Gastroesophageal sphincter (tissue), 3 donors: ENCODE measurements at regions not wholly inside any gene's neighbourhood (a gene's known extent, or its start where the extent isn't known, plus 50 kb on each side); places are given as distances from the start of the nearest gene placed in this dataset.

Source experiments
- CTCF ChIP-seq, 4 experiments: fragments of 200-600 bp in 2 of 4; fragments of 450-650 bp in 2 of 4; sonication (generic) in 1 of 4; IDR thresholded peaks; one replicate each; pipeline ENCODE4 v1.5.1; 2017 to 2019; ENCODE audit warnings: antibody characterized with exemption in 4 of 4, mild to moderate bottlenecking in 2 of 4, moderate library complexity in 2 of 4
- EP300 ChIP-seq: sonication (generic); formaldehyde crosslinking; IDR thresholded peaks from one replicate; pipeline ENCODE4 v1.6.1; 2017; ENCODE audit warnings: antibody characterized with exemption, mild to moderate bottlenecking
- POLR2AphosphoS5 ChIP-seq: sonication (generic); formaldehyde crosslinking; IDR thresholded peaks from one replicate; pipeline ENCODE4 v1.6.1; 2017; ENCODE audit warnings: antibody characterized with exemption

GRCh38 chr15:45993072-45993471 is 358.2 kb downstream of the SQOR start:
- TF ChIP-seq CTCF (IDR thresholded peaks at IDR 0.05): no peak
- TF ChIP-seq POLR2AphosphoS5: no peak
- no peak for TF ChIP-seq EP300
